ENCODE measurements at regions not wholly inside any gene's neighbourhood (a gene's known extent, or its start where the extent isn't known, plus 50 kb on each side); places are given as distances from the start of the nearest gene placed in this dataset.

- no peaks in the 10 kb centered on the region for H3K79me1 ChIP-seq (ENCODE audit: insufficient read depth, low read depth, low read length, poor library complexity, severe bottlenecking)
- H3K9me3 Mint-ChIP-seq, result no peaks in the 10 kb centered on the region
These were observed 185.3 kb downstream of the IBTK start for GRCh38 chr6:82062219-82062618.

More at GRCh38 chr6:82062219-82062618, 185.3 kb downstream of the IBTK start:
- Histone ChIP-seq H4K8ac (replicated peaks; ENCODE audit: insufficient read length, low read depth, low read length) (no peak overlapping the region), H3K23me2 (ENCODE audit: insufficient read length, low read depth, low read length, poor library complexity, severe bottlenecking) (no peaks in the 10 kb centered on the region), H3K9ac (ENCODE audit: extremely low read depth, insufficient read length, low read length) (no peak overlapping the region), H3K23ac (ENCODE audit: insufficient read length, low read depth, low read length) (no peak overlapping the region), H3K4me1 (ENCODE audit: insufficient read depth, low read length) (no peaks in the 10 kb centered on the region), H2BK12ac (ENCODE audit: insufficient read length, low read depth, low read length) (no peak overlapping the region), H3K9me3 (ENCODE audit: control insufficient read depth, low read depth, low read length) (no peaks in the 10 kb centered on the region), H3K27ac (ENCODE audit: insufficient read length, low read depth, low read length) (no peak overlapping the region), H3K56ac (ENCODE audit: insufficient read length, low read depth, low read length) (no peak overlapping the region), H2BK5ac (ENCODE audit: insufficient read length, low read length) (no peak overlapping the region), H3K4me2 (ENCODE audit: insufficient read depth, insufficient read length, low read length) (no peak overlapping the region), H2AFZ (ENCODE audit: low read length) (no peak overlapping the region), H2AK5ac (ENCODE audit: insufficient read length, low read length) (no peak overlapping the region), H3K4ac (ENCODE audit: low read depth, low read length) (no peak overlapping the region), H3K18ac (ENCODE audit: insufficient read length, low read depth, low read length) (no peak overlapping the region), H3K27me3 (ENCODE audit: insufficient read depth, low read length) (no peaks in the 10 kb centered on the region), H2BK15ac (ENCODE audit: low read depth, low read length) (no peak overlapping the region), H3T11ph (ENCODE audit: low read length) (no peak overlapping the region), H3K79me2 (ENCODE audit: insufficient read depth, low read length) (no peaks in the 10 kb centered on the region), H2BK20ac (ENCODE audit: low read depth, low read length, poor library complexity, severe bottlenecking) (no peak overlapping the region), H3K14ac (ENCODE audit: insufficient read depth, low read length) (no peak overlapping the region), H4K20me1 (ENCODE audit: control insufficient read depth, insufficient read depth, insufficient read length) (no peaks in the 10 kb centered on the region), H4K5ac (ENCODE audit: insufficient read length, low read depth, low read length) (no peak overlapping the region), H4K91ac (ENCODE audit: insufficient read length, low read depth, low read length) (no peak overlapping the region), H2BK120ac (ENCODE audit: low read depth, low read length, poor library complexity, severe bottlenecking) (no peak overlapping the region)
- no peaks in the 10 kb centered on the region for H3K4me1 Mint-ChIP-seq
- no peak overlapping the region for H3K4me3 Mint-ChIP-seq
- H3K27ac Mint-ChIP-seq, result no peak overlapping the region
- no peak for TF ChIP-seq CTCF (conservative IDR thresholded peaks at IDR 0.05)
- H3K27me3 Mint-ChIP-seq (ENCODE audit: low read depth), result no peaks in the 10 kb centered on the region
- no peaks in the 10 kb centered on the region for H3K36me3 Mint-ChIP-seq (ENCODE audit: insufficient read depth in 1 of 3, low read depth in 3 of 3)
- WGBS (ENCODE audit: extremely low coverage, insufficient read length, low lambda C conversion rate), result no CpG with 5 or more reads among the region's 7 CpGs
- DNase-seq, result no peak

Data from H9 (cell line).